A673 (cell line): ENCODE measurements at regions not wholly inside any gene's neighbourhood (a gene's known extent, or its start where the extent isn't known, plus 50 kb on each side); places are given as distances from the start of the nearest gene placed in this dataset.
"Not testable (repeated sequence)": the region's sequence is repeated elsewhere in the genome, so short reads cannot be mapped to it uniquely, and the experiment has no call there.

Source experiments
- BruUV-seq: library from RNA; stranded (reverse); fragments of 400-500 nt; replicated peaks from 2 replicates; lab custom pipeline; 2021; lab: Mats Ljungman, UMichigan
- CTCF ChIA-PET: fragments of 300-600 bp; sonication (Branson Sonifier 250); formaldehyde crosslinking; loops from one replicate; lab custom pipeline; 2022; ENCODE audit warnings: antibody characterized with exemption; lab: Charles Lee
- POLR2A ChIA-PET: fragments of 300-600 bp; sonication (Branson Sonifier 250); formaldehyde crosslinking; loops from one replicate; lab custom pipeline; 2022; ENCODE audit warnings: antibody characterized with exemption; ENCODE audit not compliant: low non-redundant PET; lab: Charles Lee
- DNase-seq: peaks from one replicate; pipeline ENCODE4 v3.0.0-alpha.2; 2015; ENCODE audit warnings: low spot score
- H3K27ac ChIP-seq: fragments of 200-600 bp; sonication (generic); 2 replicates; pipeline ENCODE4 v1.5.1; 2016; ENCODE audit warnings: mixed run types, low read depth, mild to moderate bottlenecking, mixed read lengths, antibody characterized with exemption, low read length; ENCODE audit not compliant: poor library complexity, severe bottlenecking
- H3K27me3 ChIP-seq: fragments of 200-600 bp; sonication (generic); replicated peaks from 2 replicates; pipeline ENCODE4 v1.6.1; 2017; ENCODE audit warnings: mixed run types, low read depth, mild to moderate bottlenecking, mixed read lengths, antibody characterized with exemption, low read length; ENCODE audit not compliant: insufficient read depth, poor library complexity
- H3K36me3 ChIP-seq: fragments of 200-600 bp; sonication (generic); 2 replicates; pipeline ENCODE4 v1.6.1; 2016; ENCODE audit warnings: mixed run types, mild to moderate bottlenecking, mixed read lengths, antibody characterized with exemption, low read length; ENCODE audit not compliant: insufficient read depth, poor library complexity, severe bottlenecking
- H3K4me1 ChIP-seq: fragments of 200-600 bp; sonication (generic); 2 replicates; pipeline ENCODE4 v1.6.1; 2017; ENCODE audit warnings: mixed run types, mild to moderate bottlenecking, mixed read lengths, antibody characterized with exemption, low read length; ENCODE audit not compliant: insufficient read depth, poor library complexity, severe bottlenecking
- H3K4me3 ChIP-seq: fragments of 200-600 bp; sonication (generic); 2 replicates; pipeline ENCODE4 v1.5.1; 2016; ENCODE audit warnings: low read depth, mixed run types, mild to moderate bottlenecking, mixed read lengths, low read length; ENCODE audit not compliant: poor library complexity, severe bottlenecking
- H3K9me3 ChIP-seq: fragments of 200-600 bp; sonication (generic); 2 replicates; pipeline ENCODE4 v1.6.1; 2016; ENCODE audit warnings: mixed run types, low read depth, mild to moderate bottlenecking, mixed read lengths, antibody characterized with exemption, low read length; ENCODE audit not compliant: poor library complexity, severe bottlenecking
- CTCF ChIP-seq: fragments of 300-800, 200-600 bp; sonication (generic); conservative IDR thresholded peaks from 2 replicates; pipeline ENCODE4 v1.5.1; 2017; ENCODE audit warnings: low read depth, mild to moderate bottlenecking, antibody characterized with exemption, low read length, moderate library complexity, mixed read lengths
- EZH2 ChIP-seq: fragments of 200-600 bp; sonication (generic); IDR thresholded peaks from 2 replicates; pipeline ENCODE4 v1.6.1; 2017; ENCODE audit warnings: borderline replicate concordance, low read depth, mild to moderate bottlenecking, mixed read lengths, antibody characterized with exemption, low read length; ENCODE audit not compliant: poor library complexity, severe bottlenecking
- intact Hi-C: fragments of 100-400 bp; cut with micrococcal nuclease; formaldehyde crosslinking; loops from one replicate; pipeline ENCODE4 v1.10.0; 2022; ENCODE audit not compliant: unreplicated experiment

GRCh38 chr4:119958983-119959382 is 107.7 kb downstream of the MAD2L1 start:
- Histone ChIP-seq H3K36me3 (no peaks in the 10 kb centered on the region), H3K9me3 (no peaks in the 10 kb centered on the region), H3K27me3 (no peaks in the 10 kb centered on the region), H3K4me1 (no peaks in the 10 kb centered on the region), H3K4me3 (no peak overlapping the region), H3K27ac (no peak overlapping the region)
- ChIA-PET POLR2A (no interaction called here), CTCF (no interaction called here)
- no peak for TF ChIP-seq CTCF
- TF ChIP-seq EZH2 = no peak
- BruUV-seq = no TSS peak
- intact Hi-C loops = no loop called here
- DNase-seq = no peak

GRCh38 chr4:119955256-119955655 is 111.4 kb downstream of the MAD2L1 start:
- Histone ChIP-seq H3K27ac (no peak overlapping the region), H3K27me3 (no peaks in the 10 kb centered on the region), H3K4me3 (no peak overlapping the region), H3K4me1 (no peaks in the 10 kb centered on the region), H3K9me3 (no peaks in the 10 kb centered on the region), H3K36me3 (no peaks in the 10 kb centered on the region)
- ChIA-PET POLR2A (no interaction called here), CTCF (no interaction called here)
- no peak for DNase-seq
- intact Hi-C loops = no loop called here
- no peak for TF ChIP-seq EZH2
- no peak for TF ChIP-seq CTCF
- no TSS peak for BruUV-seq

- H3K27ac ChIP-seq, DNase-seq, intact Hi-C loops, POLR2A ChIA-PET, H3K4me3 ChIP-seq, H3K36me3 ChIP-seq, CTCF ChIA-PET, H3K4me1 ChIP-seq, BruUV-seq, H3K27me3 ChIP-seq, H3K9me3 ChIP-seq: not testable (repeated sequence)
Observed at GRCh38 chr4:119954487-119954886, 112.2 kb downstream of the MAD2L1 start.

GRCh38 chr4:119946359-119946758 is 120.3 kb downstream of the MAD2L1 start:
- intact Hi-C loops = no loop called here

More at GRCh38 chr4:119946359-119946758, 120.3 kb downstream of the MAD2L1 start:
- Histone ChIP-seq H3K4me1 (no peaks in the 10 kb centered on the region), H3K36me3 (no peaks in the 10 kb centered on the region), H3K27ac (no peak overlapping the region), H3K27me3 (no peaks in the 10 kb centered on the region), H3K9me3 (no peaks in the 10 kb centered on the region), H3K4me3 (no peak overlapping the region)
- BruUV-seq = no TSS peak
- CTCF ChIA-PET = no interaction called here
- POLR2A ChIA-PET = no interaction called here
- no peak for TF ChIP-seq CTCF
- no peak for TF ChIP-seq EZH2
- DNase-seq = no peak
